ENCODE measurements at regions not wholly inside any gene's neighbourhood (a gene's known extent, or its start where the extent isn't known, plus 50 kb on each side); places are given as distances from the start of the nearest gene placed in this dataset.

GRCh38 chr11:104813532-104813931 lies 84.7 kb downstream of the CASP12 start:
- 1% methylated on average over 2 of the region's 2 CpGs for WGBS (ENCODE audit: low lambda C conversion rate)
- ATAC-seq, result no peak
- Histone ChIP-seq H2AFZ (ENCODE audit: low read length) (no peak overlapping the region), H3K27ac (ENCODE audit: extremely low read length, insufficient read depth, low read length) (no peak overlapping the region), H3K79me2 (ENCODE audit: insufficient read depth, low read length) (no peaks in the 10 kb centered on the region), H3K9ac (ENCODE audit: insufficient read depth, low read depth, low read length) (no peak overlapping the region), H4K20me1 (ENCODE audit: insufficient read depth, low read length) (no peaks in the 10 kb centered on the region), H3K9me3 (ENCODE audit: low read length) (no peaks in the 10 kb centered on the region), H3K4me1 (ENCODE audit: insufficient read depth, low read length) (no peaks in the 10 kb centered on the region), H3K36me3 (replicated peaks in 1 of 2; ENCODE audit: control insufficient read depth in 1 of 2, insufficient read depth in 2 of 2, low read length in 2 of 2) (no peaks in the 10 kb centered on the region), H3K4me3 (replicated peaks in 1 of 3; ENCODE audit: insufficient read depth in 1 of 3, low read depth in 2 of 3, low read length in 3 of 3) (no peak overlapping the region), H3K4me2 (ENCODE audit: low read depth, low read length) (no peak overlapping the region), H3K27me3 (ENCODE audit: control insufficient read depth in 1 of 2, insufficient read depth in 2 of 2, low read length in 2 of 2) (no peaks in the 10 kb centered on the region)
- no TSS peak for BruUV-seq (replicated peaks)
- in situ Hi-C loops (cut with HindIII; ENCODE audit: extremely low pct_ligation_motif_present, low pct_unique_long_range_greater_than_20kb), result no loop called here
- ChIA-PET POLR2A (no interaction called here), CTCF (ENCODE audit: low intra/inter-chr PET ratio, low total read pairs) (no interaction called here)
- DNase-seq (ENCODE audit: low spot score), result no peak
- intact Hi-C loops (cut with micrococcal nuclease; ENCODE audit: unreplicated experiment), result no loop called here
- FAIRE-seq, result no peak
- TF ChIP-seq TCF12 (IDR thresholded peaks at IDR 0.05) (no peak), TCF12 (CRISPR knock-in tag; IDR thresholded peaks at IDR 0.05) (no peak), IRX3 (CRISPR knock-in tag; IDR thresholded peaks at IDR 0.05; ENCODE audit: borderline replicate concordance, low read depth) (no peak), NR1H2 (CRISPR knock-in tag; IDR thresholded peaks at IDR 0.05; ENCODE audit: borderline replicate concordance, low read depth) (no peak), ONECUT2 (CRISPR knock-in tag; IDR thresholded peaks at IDR 0.05) (no peak), ZSCAN5A (CRISPR knock-in tag; IDR thresholded peaks at IDR 0.05; ENCODE audit: borderline replicate concordance) (no peak), ZNF335 (CRISPR knock-in tag; IDR thresholded peaks at IDR 0.05) (no peak), DMAP1 (CRISPR knock-in tag; IDR thresholded peaks at IDR 0.05) (no peak), ZNF282 (IDR thresholded peaks at IDR 0.05; ENCODE audit: partially characterized antibody) (no peak), EED (CRISPR knock-in tag; IDR thresholded peaks at IDR 0.05) (no peak), SP5 (CRISPR knock-in tag; IDR thresholded peaks at IDR 0.05; ENCODE audit: borderline replicate concordance, low read depth) (no peak), AFF4 (CRISPR knock-in tag; IDR thresholded peaks at IDR 0.05) (no peak), CHCHD3 (CRISPR knock-in tag; IDR thresholded peaks at IDR 0.05) (no peak)
- TF ChIP-seq, protein P1, sequence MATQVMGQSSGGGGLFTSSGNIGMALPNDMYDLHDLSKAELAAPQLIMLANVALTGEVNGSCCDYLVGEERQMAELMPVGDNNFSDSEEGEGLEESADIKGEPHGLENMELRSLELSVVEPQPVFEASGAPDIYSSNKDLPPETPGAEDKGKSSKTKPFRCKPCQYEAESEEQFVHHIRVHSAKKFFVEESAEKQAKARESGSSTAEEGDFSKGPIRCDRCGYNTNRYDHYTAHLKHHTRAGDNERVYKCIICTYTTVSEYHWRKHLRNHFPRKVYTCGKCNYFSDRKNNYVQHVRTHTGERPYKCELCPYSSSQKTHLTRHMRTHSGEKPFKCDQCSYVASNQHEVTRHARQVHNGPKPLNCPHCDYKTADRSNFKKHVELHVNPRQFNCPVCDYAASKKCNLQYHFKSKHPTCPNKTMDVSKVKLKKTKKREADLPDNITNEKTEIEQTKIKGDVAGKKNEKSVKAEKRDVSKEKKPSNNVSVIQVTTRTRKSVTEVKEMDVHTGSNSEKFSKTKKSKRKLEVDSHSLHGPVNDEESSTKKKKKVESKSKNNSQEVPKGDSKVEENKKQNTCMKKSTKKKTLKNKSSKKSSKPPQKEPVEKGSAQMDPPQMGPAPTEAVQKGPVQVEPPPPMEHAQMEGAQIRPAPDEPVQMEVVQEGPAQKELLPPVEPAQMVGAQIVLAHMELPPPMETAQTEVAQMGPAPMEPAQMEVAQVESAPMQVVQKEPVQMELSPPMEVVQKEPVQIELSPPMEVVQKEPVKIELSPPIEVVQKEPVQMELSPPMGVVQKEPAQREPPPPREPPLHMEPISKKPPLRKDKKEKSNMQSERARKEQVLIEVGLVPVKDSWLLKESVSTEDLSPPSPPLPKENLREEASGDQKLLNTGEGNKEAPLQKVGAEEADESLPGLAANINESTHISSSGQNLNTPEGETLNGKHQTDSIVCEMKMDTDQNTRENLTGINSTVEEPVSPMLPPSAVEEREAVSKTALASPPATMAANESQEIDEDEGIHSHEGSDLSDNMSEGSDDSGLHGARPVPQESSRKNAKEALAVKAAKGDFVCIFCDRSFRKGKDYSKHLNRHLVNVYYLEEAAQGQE (IDR thresholded peaks at IDR 0.05; ENCODE audit: borderline replicate concordance in 1 of 2, low read depth in 1 of 2, low read length in 2 of 2), result no peak
- TF ChIP-seq, protein P2, sequence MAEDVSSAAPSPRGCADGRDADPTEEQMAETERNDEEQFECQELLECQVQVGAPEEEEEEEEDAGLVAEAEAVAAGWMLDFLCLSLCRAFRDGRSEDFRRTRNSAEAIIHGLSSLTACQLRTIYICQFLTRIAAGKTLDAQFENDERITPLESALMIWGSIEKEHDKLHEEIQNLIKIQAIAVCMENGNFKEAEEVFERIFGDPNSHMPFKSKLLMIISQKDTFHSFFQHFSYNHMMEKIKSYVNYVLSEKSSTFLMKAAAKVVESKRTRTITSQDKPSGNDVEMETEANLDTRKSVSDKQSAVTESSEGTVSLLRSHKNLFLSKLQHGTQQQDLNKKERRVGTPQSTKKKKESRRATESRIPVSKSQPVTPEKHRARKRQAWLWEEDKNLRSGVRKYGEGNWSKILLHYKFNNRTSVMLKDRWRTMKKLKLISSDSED (CRISPR knock-in tag; IDR thresholded peaks at IDR 0.05), result no peak
